HFF-Myc (cell line): ENCODE measurements at regions not wholly inside any gene's neighbourhood (a gene's known extent, or its start where the extent isn't known, plus 50 kb on each side); places are given as distances from the start of the nearest gene placed in this dataset.

ENCODE experiments used
- DNase-seq: peaks from one replicate; pipeline ENCODE4 v3.0.0-alpha.2; 2011; ENCODE audit warnings: low read depth; ENCODE audit errors: extremely low read depth
- H3K4me3 ChIP-seq: replicated peaks from 2 replicates; pipeline ENCODE4 v1.5.1; 2011; ENCODE audit warnings: low read depth, mild to moderate bottlenecking, control low read depth, low read length
- TF ChIP-seq, protein P1 (sequence below): IDR thresholded peaks from 2 replicates; pipeline ENCODE4 v1.5.1; 2012; ENCODE audit warnings: mild to moderate bottlenecking, low read depth, low read length, control low read depth; ENCODE audit errors: missing control alignments

DNA sequence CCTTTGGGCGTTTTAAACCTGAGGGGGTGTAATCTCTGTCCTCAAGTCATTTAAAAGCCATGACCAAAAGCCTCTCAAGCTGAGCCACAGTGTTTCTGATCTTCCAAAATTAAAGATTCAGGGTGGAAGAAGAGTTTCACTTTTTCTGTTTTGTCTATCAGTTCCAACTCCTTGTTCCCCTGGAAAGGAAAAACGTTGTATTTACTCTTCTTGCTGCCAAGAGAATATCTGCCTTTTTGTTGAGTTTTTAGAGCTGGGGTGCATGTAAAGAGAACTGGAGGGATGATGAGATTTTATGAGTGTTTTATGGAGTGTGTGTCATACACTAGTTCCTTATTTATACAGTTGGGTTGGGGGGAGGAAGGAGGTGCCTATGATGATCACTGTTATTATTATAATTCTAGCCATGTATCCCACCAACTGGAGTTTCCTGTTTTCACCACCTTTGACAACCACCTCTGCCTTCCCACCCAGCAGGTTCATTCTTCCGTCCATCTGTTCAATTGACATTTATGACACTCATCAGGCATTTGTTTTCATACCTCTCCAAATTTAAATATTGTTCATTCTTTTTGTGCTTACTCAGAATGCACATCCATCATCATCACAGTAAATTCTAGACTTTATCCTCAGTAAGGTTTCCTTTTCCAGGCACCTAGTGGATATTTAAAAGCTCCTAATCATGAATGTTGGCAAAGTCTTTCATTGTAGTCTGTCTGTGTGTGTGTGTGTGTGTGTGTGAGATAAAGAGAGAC, 97.9 kb upstream of the MPDZ start:
- no peak overlapping the region for H3K4me3 ChIP-seq
- no peak for DNase-seq
- TF ChIP-seq, protein P1, sequence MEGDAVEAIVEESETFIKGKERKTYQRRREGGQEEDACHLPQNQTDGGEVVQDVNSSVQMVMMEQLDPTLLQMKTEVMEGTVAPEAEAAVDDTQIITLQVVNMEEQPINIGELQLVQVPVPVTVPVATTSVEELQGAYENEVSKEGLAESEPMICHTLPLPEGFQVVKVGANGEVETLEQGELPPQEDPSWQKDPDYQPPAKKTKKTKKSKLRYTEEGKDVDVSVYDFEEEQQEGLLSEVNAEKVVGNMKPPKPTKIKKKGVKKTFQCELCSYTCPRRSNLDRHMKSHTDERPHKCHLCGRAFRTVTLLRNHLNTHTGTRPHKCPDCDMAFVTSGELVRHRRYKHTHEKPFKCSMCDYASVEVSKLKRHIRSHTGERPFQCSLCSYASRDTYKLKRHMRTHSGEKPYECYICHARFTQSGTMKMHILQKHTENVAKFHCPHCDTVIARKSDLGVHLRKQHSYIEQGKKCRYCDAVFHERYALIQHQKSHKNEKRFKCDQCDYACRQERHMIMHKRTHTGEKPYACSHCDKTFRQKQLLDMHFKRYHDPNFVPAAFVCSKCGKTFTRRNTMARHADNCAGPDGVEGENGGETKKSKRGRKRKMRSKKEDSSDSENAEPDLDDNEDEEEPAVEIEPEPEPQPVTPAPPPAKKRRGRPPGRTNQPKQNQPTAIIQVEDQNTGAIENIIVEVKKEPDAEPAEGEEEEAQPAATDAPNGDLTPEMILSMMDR = no peak

DNA sequence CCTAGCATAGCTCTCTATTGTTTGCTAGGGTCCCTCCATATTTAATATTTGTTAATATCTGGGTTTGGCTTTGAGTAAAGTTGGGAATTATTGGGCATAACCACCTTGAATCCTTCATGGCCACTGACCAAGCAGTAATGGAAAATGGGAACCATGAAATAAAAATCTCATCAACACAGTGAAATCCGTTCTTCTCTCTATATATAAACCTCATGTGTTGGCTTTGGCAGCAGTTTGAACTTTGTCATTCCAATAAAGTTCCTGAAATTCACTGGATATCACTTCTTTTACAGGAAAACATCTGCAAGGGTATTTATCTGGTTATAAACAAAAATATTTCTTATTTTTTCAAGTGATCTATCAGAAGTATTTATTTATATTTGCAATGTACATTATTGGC, 93.0 kb upstream of the MPDZ start:
- no peak for DNase-seq
- H3K4me3 ChIP-seq = no peak overlapping the region
- TF ChIP-seq, protein P1 = no peak

DNA sequence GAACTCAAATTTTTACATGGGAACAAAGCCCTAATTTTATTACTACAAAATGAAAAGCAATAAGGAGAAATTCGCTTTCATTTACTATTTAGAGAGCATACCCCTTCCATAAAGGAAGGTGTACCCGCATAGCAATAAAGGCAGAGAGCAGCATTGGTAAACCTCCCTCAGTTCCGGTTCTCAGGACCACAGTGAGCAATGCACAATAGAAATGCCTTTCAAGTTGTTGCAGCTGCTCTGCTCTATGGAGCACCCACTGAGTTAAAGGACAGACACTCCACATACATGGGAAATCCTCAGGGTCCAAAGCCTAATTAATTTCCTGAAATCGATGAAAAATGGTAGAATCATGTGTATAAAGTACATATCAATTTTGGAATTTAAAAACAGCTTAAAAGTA, 89.9 kb upstream of the MPDZ start:
- H3K4me3 ChIP-seq = no peak overlapping the region
- TF ChIP-seq, protein P1 = no peak
- DNase-seq = no peak

DNA sequence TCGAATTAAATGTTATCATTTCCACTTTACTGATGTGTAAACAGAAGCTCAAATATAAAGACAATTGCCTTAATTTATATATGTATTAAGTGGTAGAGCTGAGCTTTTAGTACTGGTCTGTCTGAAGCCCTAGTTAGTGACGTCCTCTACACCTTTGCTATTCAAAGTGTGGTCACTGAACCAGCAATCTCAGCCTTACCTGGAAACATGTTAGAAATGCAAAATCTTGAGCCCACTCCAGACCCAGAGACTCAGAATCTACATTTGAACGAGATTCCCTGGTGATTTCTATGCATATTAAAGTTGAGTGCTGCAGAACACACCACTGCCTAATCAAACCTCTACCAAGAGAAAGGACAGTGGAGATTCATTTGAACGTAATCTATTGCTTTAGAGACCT, 88.3 kb upstream of the MPDZ start:
- H3K4me3 ChIP-seq = no peak overlapping the region
- DNase-seq = no peak
- TF ChIP-seq, protein P1 = no peak

DNA sequence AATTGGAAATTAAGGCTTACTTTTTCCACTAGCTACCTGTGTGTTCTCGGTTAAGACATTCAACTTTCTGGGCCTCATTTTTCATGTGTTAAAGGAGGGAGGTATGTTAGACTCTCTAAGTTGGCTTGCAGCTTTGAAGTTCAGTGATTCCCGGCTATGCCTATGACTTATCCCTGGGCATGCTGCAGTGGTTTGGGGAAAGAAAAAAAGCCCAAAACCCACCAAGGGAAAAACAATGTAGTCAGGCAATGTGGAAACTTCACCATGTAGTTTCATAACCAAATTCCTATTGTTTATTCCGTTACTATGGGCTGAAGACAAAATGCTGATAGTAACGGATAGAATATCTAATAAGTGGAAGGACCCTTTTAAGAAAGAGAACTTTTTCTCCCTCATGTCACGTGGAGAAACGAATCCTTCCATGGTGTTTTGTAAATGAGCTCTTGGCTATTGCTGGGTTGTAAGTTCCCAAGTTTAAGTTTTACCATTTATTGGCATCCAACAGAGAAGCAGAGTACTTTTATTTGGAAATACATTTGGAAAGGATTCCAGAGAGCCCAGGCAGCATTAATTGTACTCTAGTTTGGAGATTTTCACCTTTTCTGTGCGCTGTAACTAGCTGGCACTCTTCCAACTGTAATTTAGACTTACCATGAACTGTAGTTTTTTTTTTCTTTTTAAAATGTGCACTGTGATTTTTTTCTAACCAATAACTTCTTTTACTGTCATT, 84.9 kb upstream of the MPDZ start:
- TF ChIP-seq, protein P1 = no peak
- H3K4me3 ChIP-seq = no peak overlapping the region
- no peak for DNase-seq

DNA sequence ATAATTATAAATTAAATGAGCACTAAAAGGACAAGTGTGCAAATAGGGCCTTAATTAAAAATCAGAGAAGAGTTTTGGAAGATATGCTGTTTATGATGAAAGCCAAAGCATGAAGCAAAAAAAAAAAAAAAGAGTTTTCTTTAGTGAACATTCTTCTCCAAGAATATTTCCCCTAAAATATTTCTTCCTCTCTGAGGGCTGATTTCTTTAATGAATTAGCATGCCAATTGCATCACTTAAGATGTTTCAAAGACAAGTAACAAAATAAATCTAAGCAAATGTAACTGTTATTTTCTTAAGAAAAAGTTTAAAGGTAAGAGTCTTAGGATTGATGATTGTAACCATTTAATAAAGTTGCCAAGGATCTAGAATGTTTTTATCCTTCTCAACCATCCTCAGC, 81.6 kb upstream of the MPDZ start:
- DNase-seq = no peak
- TF ChIP-seq, protein P1 = no peak
- H3K4me3 ChIP-seq = no peak overlapping the region

DNA sequence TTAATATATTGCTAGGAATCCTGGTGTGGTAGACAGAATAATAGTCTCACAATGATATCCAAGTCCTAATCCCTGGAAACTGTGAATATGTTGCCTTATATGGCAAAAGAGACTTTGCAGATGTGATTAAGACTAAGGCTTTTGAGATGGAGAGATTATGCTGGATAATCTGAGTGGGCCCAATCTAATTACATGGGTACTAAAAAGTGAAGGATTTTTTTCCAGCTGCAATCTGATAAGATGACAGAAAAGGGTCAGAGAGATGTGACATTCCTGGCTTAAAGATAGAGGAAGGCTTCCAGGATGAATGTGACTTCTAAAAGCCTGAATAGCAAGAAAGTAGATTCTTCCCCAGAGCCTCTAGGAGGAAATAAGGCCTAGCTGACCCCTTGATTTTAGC, 80.7 kb upstream of the MPDZ start:
- TF ChIP-seq, protein P1 = no peak
- no peak for DNase-seq
- H3K4me3 ChIP-seq = no peak overlapping the region
